ENCODE measurements at regions not wholly inside any gene's neighbourhood (a gene's known extent, or its start where the extent isn't known, plus 50 kb on each side); places are given as distances from the start of the nearest gene placed in this dataset.

- TF ChIP-seq CHD7 (IDR thresholded peaks at IDR 0.05; ENCODE audit: insufficient replicate concordance, low read length) (no peak), POLR2A (IDR thresholded peaks at IDR 0.05; ENCODE audit: control extremely low read depth in 1 of 2, low read depth in 2 of 2, low read length in 2 of 2) (no peak), E2F6 (IDR thresholded peaks at IDR 0.05) (no peak), TAF1 (IDR thresholded peaks at IDR 0.05; ENCODE audit: low read depth, low read length) (no peak), TBP (IDR thresholded peaks at IDR 0.05; ENCODE audit: low read depth, low read length) (no peak), RFX5 (IDR thresholded peaks at IDR 0.05; ENCODE audit: borderline replicate concordance, low read depth, low read length) (no peak), TAF7 (optimal IDR thresholded peaks at IDR 0.05; ENCODE audit: borderline replicate concordance, low read depth, low read length) (no peak), CHD2 (IDR thresholded peaks at IDR 0.05; ENCODE audit: low read length) (no peak), POLR2AphosphoS5 (IDR thresholded peaks at IDR 0.05; ENCODE audit: low read depth, low read length) (no peak), USF2 (IDR thresholded peaks at IDR 0.05; ENCODE audit: low read length) (no peak), EP300 (IDR thresholded peaks at IDR 0.05; ENCODE audit: borderline replicate concordance in 1 of 2, low read depth in 2 of 2, low read length in 2 of 2) (no peak)
Measured at GRCh38 chr10:55223352-55223751, 422.3 kb upstream of the PCDH15 start (continued).

Data from H1 (cell line).